ENCODE measurements at regions not wholly inside any gene's neighbourhood (a gene's known extent, or its start where the extent isn't known, plus 50 kb on each side); places are given as distances from the start of the nearest gene placed in this dataset.
"Not testable (repeated sequence)": the region's sequence is repeated elsewhere in the genome, so short reads cannot be mapped to it uniquely, and the experiment has no call there.

DNA sequence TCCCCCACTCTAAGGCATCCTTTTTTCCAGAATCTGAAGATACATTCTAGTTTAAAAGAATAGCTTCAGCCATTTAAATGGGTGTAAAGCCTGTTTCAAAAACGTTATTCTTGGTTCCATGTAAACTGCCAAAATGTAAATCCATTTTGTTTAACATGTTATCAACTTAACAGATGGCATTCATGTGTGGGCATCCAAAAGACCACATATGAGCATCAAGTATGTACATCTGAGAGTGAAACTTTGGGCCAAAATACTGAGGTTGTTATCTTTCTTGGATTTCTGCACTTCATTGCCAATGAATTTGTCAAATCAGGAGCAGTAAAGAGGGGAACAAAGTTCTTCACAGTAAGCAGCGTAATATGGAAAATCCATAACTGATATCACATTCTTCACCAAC is 395.4 kb downstream of the ZNF804A start:
- WGBS, result 59% methylated on average over 2 of the region's 2 CpGs
- DNase-seq (no peak), ATAC-seq (no peak)
- Histone ChIP-seq H3K4me3 (ENCODE audit: low read length) (no peak overlapping the region), H3K27ac (ENCODE audit: low read length) (no peak overlapping the region), H3K27me3 (ENCODE audit: control insufficient read depth, insufficient read depth) (no peaks in the 10 kb centered on the region), H3K4me1 (ENCODE audit: control insufficient read depth, insufficient read depth, low read length) (no peaks in the 10 kb centered on the region), H3K9me3 (ENCODE audit: control insufficient read depth, low read length) (no peaks in the 10 kb centered on the region)
- intact Hi-C loops (cut with DNase I), result no loop called here

DNA sequence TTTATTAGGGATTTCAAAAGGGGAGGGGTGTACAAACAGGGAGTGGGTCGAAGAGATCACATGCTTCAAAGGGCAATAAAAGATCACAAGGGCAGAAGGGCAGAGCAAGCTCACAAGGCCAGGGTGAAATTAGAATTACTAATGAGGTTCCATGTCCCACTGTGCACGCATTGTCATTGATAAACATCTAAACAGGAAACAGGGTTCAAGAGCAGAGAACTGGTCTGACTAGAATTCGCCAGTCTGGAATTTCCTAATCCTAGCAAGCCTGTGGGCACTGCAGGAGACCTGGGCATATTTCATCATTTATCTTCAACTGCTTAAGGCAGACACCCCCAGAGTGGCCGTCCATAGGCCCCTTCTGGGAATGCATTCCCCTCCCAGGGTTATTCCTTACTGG is 408.2 kb downstream of the ZNF804A start:
- DNase-seq (no peak), ATAC-seq (no peak)
- no peak overlapping the region for H3K4me3 ChIP-seq (ENCODE audit: low read length)
- H3K9me3 ChIP-seq (ENCODE audit: control insufficient read depth, low read length), result no peaks in the 10 kb centered on the region
- intact Hi-C loops (cut with DNase I), result no loop called here
- 63% methylated on average over 4 of the region's 4 CpGs for WGBS
- H3K27me3 ChIP-seq (ENCODE audit: control insufficient read depth, insufficient read depth), result no peaks in the 10 kb centered on the region
- H3K27ac ChIP-seq (ENCODE audit: low read length), result no peak overlapping the region
- no peaks in the 10 kb centered on the region for H3K4me1 ChIP-seq (ENCODE audit: control insufficient read depth, insufficient read depth, low read length)

DNA sequence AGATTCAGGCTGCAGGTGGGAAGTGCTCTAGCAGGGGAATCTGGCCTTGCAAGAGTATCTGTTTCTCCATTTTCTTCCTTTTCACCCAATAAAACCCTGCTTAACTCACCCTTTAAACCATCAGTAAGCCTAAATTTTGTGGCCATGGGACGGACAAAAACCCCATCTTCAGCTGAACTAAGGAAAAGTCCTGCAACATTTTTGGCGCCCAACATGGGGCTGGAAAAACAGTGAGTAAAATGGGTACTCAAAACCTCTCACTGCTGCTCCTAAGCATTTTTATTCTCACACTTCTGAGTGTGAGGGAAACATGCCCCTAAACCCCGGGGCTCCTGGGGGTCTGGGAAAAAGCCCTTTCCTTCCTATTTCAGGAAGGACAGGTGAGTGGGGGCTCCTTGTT is 414.3 kb downstream of the ZNF804A start:
- 88% methylated on average over 3 of the region's 3 CpGs for WGBS
- no peaks in the 10 kb centered on the region for H3K27me3 ChIP-seq (ENCODE audit: control insufficient read depth, insufficient read depth)
- peaks cover 4% of the 10 kb centered on the region for H3K9me3 ChIP-seq (ENCODE audit: control insufficient read depth, low read length)
- DNase-seq (no peak), ATAC-seq (no peak)
- intact Hi-C loops (cut with DNase I), result no loop called here
- no peak overlapping the region for H3K4me3 ChIP-seq (ENCODE audit: low read length)
- no peaks in the 10 kb centered on the region for H3K4me1 ChIP-seq (ENCODE audit: control insufficient read depth, insufficient read depth, low read length)
- H3K27ac ChIP-seq (ENCODE audit: low read length), result no peak overlapping the region

- no peak for ATAC-seq
- intact Hi-C loops (cut with DNase I), result no loop called here
- DNase-seq, result no peak
- H3K27ac ChIP-seq (ENCODE audit: low read length), result no peak overlapping the region
- no peaks in the 10 kb centered on the region for H3K27me3 ChIP-seq (ENCODE audit: control insufficient read depth, insufficient read depth)
- no peaks in the 10 kb centered on the region for H3K4me1 ChIP-seq (ENCODE audit: control insufficient read depth, insufficient read depth, low read length)
- peaks cover 4% of the 10 kb centered on the region for H3K9me3 ChIP-seq (ENCODE audit: control insufficient read depth, low read length)
- H3K4me3 ChIP-seq (ENCODE audit: low read length), result no peak overlapping the region
These were observed 415.7 kb downstream of the ZNF804A start for GRCh38 chr2:185014076-185014475.

DNA sequence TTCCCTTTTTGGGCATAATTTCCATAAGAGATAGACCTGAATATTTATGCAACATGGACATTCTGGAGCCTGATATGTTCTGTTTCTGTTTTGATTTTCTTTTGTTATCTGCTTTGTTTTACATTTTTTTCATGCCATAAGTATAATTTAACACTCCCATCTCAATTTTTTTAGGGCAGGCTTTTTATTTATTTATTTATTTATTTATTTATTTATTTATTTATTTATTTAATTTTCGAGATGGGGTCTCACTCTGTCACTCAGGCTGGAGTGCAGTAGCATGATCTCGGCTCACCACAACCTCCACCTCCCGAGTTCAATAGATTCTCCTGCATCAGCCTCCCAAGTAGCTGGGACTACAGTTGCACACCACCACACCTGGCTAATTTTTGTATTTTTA is 427.6 kb downstream of the ZNF804A start:
- intact Hi-C loops (cut with DNase I); H3K9me3 ChIP-seq (ENCODE audit: control insufficient read depth, low read length); H3K27me3 ChIP-seq (ENCODE audit: control insufficient read depth, insufficient read depth); H3K4me1 ChIP-seq (ENCODE audit: control insufficient read depth, insufficient read depth, low read length); DNase-seq; H3K4me3 ChIP-seq (ENCODE audit: low read length); H3K27ac ChIP-seq (ENCODE audit: low read length); ATAC-seq: not testable (repeated sequence)
- WGBS, result 78% methylated on average over 3 of the region's 3 CpGs

- no peak overlapping the region for H3K4me3 ChIP-seq (ENCODE audit: low read length)
- WGBS, result 72% methylated on average over 4 of the region's 4 CpGs
- intact Hi-C loops (cut with DNase I), result no loop called here
- H3K9me3 ChIP-seq (ENCODE audit: control insufficient read depth, low read length), result no peaks in the 10 kb centered on the region
- H3K27ac ChIP-seq (ENCODE audit: low read length), result no peak overlapping the region
- ATAC-seq, result no peak
- no peaks in the 10 kb centered on the region for H3K27me3 ChIP-seq (ENCODE audit: control insufficient read depth, insufficient read depth)
- no peaks in the 10 kb centered on the region for H3K4me1 ChIP-seq (ENCODE audit: control insufficient read depth, insufficient read depth, low read length)
- DNase-seq, result no peak
These were observed 437.6 kb downstream of the ZNF804A start for GRCh38 chr2:185035906-185036305.

DNA sequence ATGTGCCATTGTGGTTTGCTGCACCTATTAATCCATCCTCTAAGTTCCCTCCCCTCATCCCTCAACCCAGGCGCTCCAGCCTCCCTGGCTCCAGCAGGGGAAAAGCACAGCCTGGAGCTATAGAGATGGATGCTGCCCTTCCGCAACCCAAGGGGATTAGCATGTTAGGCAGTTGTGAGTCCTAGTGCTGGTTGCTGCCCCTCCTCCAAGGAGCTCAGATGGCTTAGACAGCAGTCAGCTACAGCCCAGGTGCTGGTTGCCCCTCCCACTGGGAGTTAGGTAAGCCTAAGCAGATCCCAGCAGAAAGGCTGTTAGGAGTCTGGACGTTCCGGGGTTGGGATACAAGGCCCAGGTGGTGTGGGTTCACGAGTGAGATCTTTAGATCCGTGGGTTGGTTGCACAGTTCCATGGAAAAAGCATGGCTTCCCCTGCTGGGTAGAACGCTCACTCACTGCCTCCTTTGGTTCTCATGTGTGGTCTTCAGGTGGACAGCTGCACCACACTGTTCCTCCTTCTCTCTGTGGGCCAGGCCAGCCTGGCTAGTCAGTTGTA is 446.1 kb downstream of the ZNF804A start:
- Histone ChIP-seq H3K4me1 (ENCODE audit: control insufficient read depth, insufficient read depth, low read length) (no peaks in the 10 kb centered on the region), H3K27me3 (ENCODE audit: control insufficient read depth, insufficient read depth) (no peaks in the 10 kb centered on the region), H3K27ac (ENCODE audit: low read length) (no peak overlapping the region), H3K9me3 (ENCODE audit: control insufficient read depth, low read length) (peaks cover 2% of the 10 kb centered on the region), H3K4me3 (ENCODE audit: low read length) (no peak overlapping the region)
- WGBS, result 88% methylated on average over 7 of the region's 7 CpGs
- ATAC-seq (no peak), DNase-seq (peak in 2 of 3 donors; percentile 14)
- intact Hi-C loops (cut with DNase I), result no loop called here

DNA sequence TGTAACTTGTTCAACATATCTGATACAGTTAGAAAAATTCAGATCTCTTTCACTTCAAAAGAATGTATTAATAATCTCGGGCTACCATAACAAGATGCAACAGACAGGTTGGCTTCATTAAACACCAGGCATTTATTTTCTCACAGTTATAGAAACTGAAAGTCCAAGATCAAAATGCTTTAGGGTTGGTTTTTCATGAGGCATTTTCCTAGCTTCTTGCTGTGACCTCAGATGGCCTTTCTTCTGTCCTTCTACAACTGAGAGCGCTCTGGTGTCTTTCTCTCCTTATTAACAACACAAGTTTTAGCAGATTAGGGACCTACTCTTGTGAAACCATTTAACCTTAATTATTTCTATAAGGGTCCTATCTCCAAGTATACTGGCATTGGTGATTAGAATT is 452.5 kb downstream of the ZNF804A start:
- Histone ChIP-seq H3K4me1 (ENCODE audit: control insufficient read depth, insufficient read depth, low read length) (no peaks in the 10 kb centered on the region), H3K27me3 (ENCODE audit: control insufficient read depth, insufficient read depth) (no peaks in the 10 kb centered on the region), H3K27ac (ENCODE audit: low read length) (no peak overlapping the region), H3K9me3 (ENCODE audit: control insufficient read depth, low read length) (no peaks in the 10 kb centered on the region), H3K4me3 (ENCODE audit: low read length) (no peak overlapping the region)
- intact Hi-C loops (cut with DNase I), result no loop called here
- 83% methylated on average over 2 of the region's 2 CpGs for WGBS
- ATAC-seq (no peak), DNase-seq (no peak)

- intact Hi-C loops (cut with DNase I), result no loop called here
- DNase-seq (no peak), ATAC-seq (no peak)
- Histone ChIP-seq H3K4me3 (ENCODE audit: low read length) (no peak overlapping the region), H3K27ac (ENCODE audit: low read length) (no peak overlapping the region), H3K4me1 (ENCODE audit: control insufficient read depth, insufficient read depth, low read length) (no peaks in the 10 kb centered on the region), H3K9me3 (ENCODE audit: control insufficient read depth, low read length) (no peaks in the 10 kb centered on the region), H3K27me3 (ENCODE audit: control insufficient read depth, insufficient read depth) (no peaks in the 10 kb centered on the region)
- 38% methylated on average over 1 of the region's 1 CpG for WGBS
These were observed 465.4 kb downstream of the ZNF804A start for GRCh38 chr2:185063761-185064160.

DNA sequence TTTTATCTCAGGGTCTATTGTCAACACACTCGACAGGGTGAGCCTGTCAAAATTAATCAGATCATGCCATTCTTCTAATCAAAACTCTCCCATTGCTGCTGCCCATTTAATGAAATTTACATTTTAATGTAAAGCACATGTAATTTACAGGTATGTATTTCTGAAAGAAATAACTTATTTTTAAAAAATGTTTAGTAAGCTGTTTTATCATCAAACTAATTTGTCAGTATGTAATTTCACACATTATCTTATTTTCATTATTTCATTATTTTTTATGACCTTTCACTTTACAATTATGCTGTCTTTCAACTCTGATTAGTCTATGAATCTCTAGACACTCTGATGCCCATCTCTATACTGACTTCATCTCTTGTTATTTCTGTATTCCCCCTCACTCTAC is 467.8 kb downstream of the ZNF804A start:
- intact Hi-C loops (cut with DNase I), result no loop called here
- no peak for DNase-seq
- H3K4me3 ChIP-seq (ENCODE audit: low read length), result no peak overlapping the region
- H3K9me3 ChIP-seq (ENCODE audit: control insufficient read depth, low read length), result no peaks in the 10 kb centered on the region
- no peak overlapping the region for H3K27ac ChIP-seq (ENCODE audit: low read length)
- H3K4me1 ChIP-seq (ENCODE audit: control insufficient read depth, insufficient read depth, low read length), result no peaks in the 10 kb centered on the region
- H3K27me3 ChIP-seq (ENCODE audit: control insufficient read depth, insufficient read depth), result no peaks in the 10 kb centered on the region
- ATAC-seq, result no peak
- 61% methylated on average over 1 of the region's 1 CpG for WGBS

GRCh38 chr2:185069107-185069506 is 470.8 kb downstream of the ZNF804A start:
- no peak for ATAC-seq
- H3K4me1 ChIP-seq (ENCODE audit: control insufficient read depth, insufficient read depth, low read length), result no peaks in the 10 kb centered on the region
- WGBS, result 57% methylated on average over 2 of the region's 2 CpGs

DNA sequence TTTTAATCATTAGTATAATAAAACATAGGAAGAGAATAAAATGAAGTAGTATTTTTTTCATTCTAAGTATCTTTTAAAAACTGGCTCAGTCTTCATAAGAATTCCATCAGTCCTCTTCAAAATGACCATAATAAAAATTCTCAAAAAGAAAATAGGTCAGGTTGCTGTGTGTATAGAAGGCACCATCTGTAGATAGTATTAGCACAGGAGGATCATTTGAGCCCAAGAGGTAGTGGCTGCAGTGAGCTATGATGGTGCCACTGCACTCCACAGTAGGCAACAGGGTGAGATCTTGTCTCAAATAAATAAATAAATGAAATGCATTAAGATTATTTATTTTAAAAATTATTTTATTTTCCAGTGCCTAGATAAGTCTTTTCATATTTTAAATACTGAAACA is 475.8 kb downstream of the ZNF804A start:
- Histone ChIP-seq H3K27ac (ENCODE audit: low read length) (no peak overlapping the region), H3K27me3 (ENCODE audit: control insufficient read depth, insufficient read depth) (no peaks in the 10 kb centered on the region), H3K4me3 (ENCODE audit: low read length) (no peak overlapping the region), H3K9me3 (ENCODE audit: control insufficient read depth, low read length) (no peaks in the 10 kb centered on the region), H3K4me1 (ENCODE audit: control insufficient read depth, insufficient read depth, low read length) (no peaks in the 10 kb centered on the region)
- DNase-seq (no peak), ATAC-seq (no peak)
- intact Hi-C loops (cut with DNase I), result no loop called here

More at GRCh38 chr2:185069107-185069506, 470.8 kb downstream of the ZNF804A start:
- no peak for DNase-seq
- H3K27ac ChIP-seq (ENCODE audit: low read length), result no peak overlapping the region
- H3K4me3 ChIP-seq (ENCODE audit: low read length), result no peak overlapping the region
- intact Hi-C loops (cut with DNase I), result no loop called here
- no peaks in the 10 kb centered on the region for H3K9me3 ChIP-seq (ENCODE audit: control insufficient read depth, low read length)
- no peaks in the 10 kb centered on the region for H3K27me3 ChIP-seq (ENCODE audit: control insufficient read depth, insufficient read depth)

Data from right cardiac atrium (tissue), 5 donors.